ENCODE measurements at regions not wholly inside any gene's neighbourhood (a gene's known extent, or its start where the extent isn't known, plus 50 kb on each side); places are given as distances from the start of the nearest gene placed in this dataset.

DNA sequence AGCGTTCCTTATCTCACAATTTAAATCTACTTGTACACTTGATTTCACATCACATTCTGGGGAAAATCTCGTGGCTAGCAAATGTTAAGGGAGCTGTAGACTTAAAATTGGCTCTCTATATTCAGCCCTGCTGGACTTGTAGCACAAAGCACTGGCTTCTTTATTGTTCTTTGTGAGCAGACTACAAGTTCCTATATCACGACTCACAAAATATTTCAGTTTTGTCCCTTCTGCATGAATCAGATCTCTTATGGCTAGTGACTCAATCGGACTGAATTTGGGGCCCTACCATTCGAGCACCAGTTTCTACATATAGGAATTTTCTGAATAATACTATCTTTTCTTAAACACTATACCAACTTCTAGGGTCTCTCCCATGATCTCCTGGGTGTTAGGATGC lies 390.1 kb downstream of the ADAM29 start:
- H3K4me1 Mint-ChIP-seq: no peaks in the 10 kb centered on the region
- H3K36me3 ChIP-seq (ENCODE audit: control insufficient read depth, insufficient read depth, low read length): no peaks in the 10 kb centered on the region
- H3K4me3 ChIP-seq (ENCODE audit: low read length): no peak overlapping the region
- no peaks in the 10 kb centered on the region for H3K27me3 Mint-ChIP-seq (ENCODE audit: insufficient read depth)
- no peaks in the 10 kb centered on the region for H3K27me3 ChIP-seq (ENCODE audit: control insufficient read depth, insufficient read depth, low read length, poor library complexity, severe bottlenecking)
- no peak overlapping the region for H3K27ac Mint-ChIP-seq
- 88 to 92% methylated on average over 5 of the region's 5 CpGs for WGBS, 2 experiments (ENCODE audit: insufficient coverage in 1 of 2, insufficient read length in 1 of 2)
- no peak overlapping the region for H3K4me3 Mint-ChIP-seq
- no peak overlapping the region for H3K9ac ChIP-seq (ENCODE audit: extremely low read depth, low read length, poor library complexity, severe bottlenecking)
- no peak overlapping the region for H3K27ac ChIP-seq (ENCODE audit: low read depth, low read length)
- H3K9me3 Mint-ChIP-seq: no peaks in the 10 kb centered on the region
- H3K9me3 ChIP-seq (ENCODE audit: control insufficient read depth, low read length): no peaks in the 10 kb centered on the region
- no peaks in the 10 kb centered on the region for H3K4me1 ChIP-seq (ENCODE audit: control insufficient read depth, insufficient read depth, low read length)
- DNase-seq: no peak
- TF ChIP-seq, protein P1, sequence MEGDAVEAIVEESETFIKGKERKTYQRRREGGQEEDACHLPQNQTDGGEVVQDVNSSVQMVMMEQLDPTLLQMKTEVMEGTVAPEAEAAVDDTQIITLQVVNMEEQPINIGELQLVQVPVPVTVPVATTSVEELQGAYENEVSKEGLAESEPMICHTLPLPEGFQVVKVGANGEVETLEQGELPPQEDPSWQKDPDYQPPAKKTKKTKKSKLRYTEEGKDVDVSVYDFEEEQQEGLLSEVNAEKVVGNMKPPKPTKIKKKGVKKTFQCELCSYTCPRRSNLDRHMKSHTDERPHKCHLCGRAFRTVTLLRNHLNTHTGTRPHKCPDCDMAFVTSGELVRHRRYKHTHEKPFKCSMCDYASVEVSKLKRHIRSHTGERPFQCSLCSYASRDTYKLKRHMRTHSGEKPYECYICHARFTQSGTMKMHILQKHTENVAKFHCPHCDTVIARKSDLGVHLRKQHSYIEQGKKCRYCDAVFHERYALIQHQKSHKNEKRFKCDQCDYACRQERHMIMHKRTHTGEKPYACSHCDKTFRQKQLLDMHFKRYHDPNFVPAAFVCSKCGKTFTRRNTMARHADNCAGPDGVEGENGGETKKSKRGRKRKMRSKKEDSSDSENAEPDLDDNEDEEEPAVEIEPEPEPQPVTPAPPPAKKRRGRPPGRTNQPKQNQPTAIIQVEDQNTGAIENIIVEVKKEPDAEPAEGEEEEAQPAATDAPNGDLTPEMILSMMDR (conservative IDR thresholded peaks at IDR 0.05): no peak
- H3K36me3 Mint-ChIP-seq (ENCODE audit: low read depth): no peaks in the 10 kb centered on the region

GRCh38 chr4:175309041-175309440 lies 390.9 kb downstream of the ADAM29 start:
- no peaks in the 10 kb centered on the region for H3K9me3 ChIP-seq (ENCODE audit: control insufficient read depth, low read length)
- H3K4me3 ChIP-seq (ENCODE audit: low read length): no peak overlapping the region
- Mint-ChIP-seq H3K4me3 (no peak overlapping the region), H3K9me3 (no peaks in the 10 kb centered on the region), H3K27me3 (ENCODE audit: insufficient read depth) (no peaks in the 10 kb centered on the region), H3K36me3 (ENCODE audit: low read depth) (no peaks in the 10 kb centered on the region), H3K27ac (no peak overlapping the region), H3K4me1 (no peaks in the 10 kb centered on the region)
- TF ChIP-seq, protein P1 (conservative IDR thresholded peaks at IDR 0.05): no peak
- no peak overlapping the region for H3K9ac ChIP-seq (ENCODE audit: extremely low read depth, low read length, poor library complexity, severe bottlenecking)
- no peaks in the 10 kb centered on the region for H3K27me3 ChIP-seq (ENCODE audit: control insufficient read depth, insufficient read depth, low read length, poor library complexity, severe bottlenecking)
- no peak for DNase-seq
- WGBS, 2 experiments (ENCODE audit: insufficient coverage in 1 of 2, insufficient read length in 1 of 2): 100% methylated on average over 2 of the region's 3 CpGs; no CpG with 5 or more reads in 1 of the 2 experiments
- no peak overlapping the region for H3K27ac ChIP-seq (ENCODE audit: low read depth, low read length)
- H3K36me3 ChIP-seq (ENCODE audit: control insufficient read depth, insufficient read depth, low read length): no peaks in the 10 kb centered on the region
- H3K4me1 ChIP-seq (ENCODE audit: control insufficient read depth, insufficient read depth, low read length): no peaks in the 10 kb centered on the region

DNA sequence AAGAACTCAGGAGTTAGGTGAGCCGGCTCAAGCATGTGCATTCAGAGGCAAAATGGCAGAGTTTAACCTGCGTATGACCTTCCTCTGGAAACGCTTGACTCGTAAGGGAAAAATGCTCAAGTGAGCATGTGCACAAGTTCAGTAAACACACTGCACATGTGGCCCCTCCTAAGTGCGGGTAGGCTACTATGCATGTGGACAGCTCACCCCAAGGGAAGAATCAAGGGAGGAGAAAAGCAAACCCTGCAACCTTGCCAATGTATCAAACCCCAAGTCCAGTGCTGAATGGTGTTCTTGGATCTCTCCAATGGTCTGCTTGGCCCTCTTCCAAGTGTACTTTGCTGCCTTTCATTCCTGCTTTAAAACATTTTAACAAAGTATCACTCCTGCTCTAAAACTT lies 407.1 kb downstream of the ADAM29 start:
- WGBS, 2 experiments (ENCODE audit: insufficient coverage in 1 of 2, insufficient read length in 1 of 2): 92 to 98% methylated on average over 5 of the region's 5 CpGs
- H3K4me1 Mint-ChIP-seq: no peaks in the 10 kb centered on the region
- H3K27ac Mint-ChIP-seq: no peak overlapping the region
- Histone ChIP-seq H3K27me3 (ENCODE audit: control insufficient read depth, insufficient read depth, low read length, poor library complexity, severe bottlenecking) (no peaks in the 10 kb centered on the region), H3K4me1 (ENCODE audit: control insufficient read depth, insufficient read depth, low read length) (no peaks in the 10 kb centered on the region), H3K4me3 (ENCODE audit: low read length) (no peak overlapping the region), H3K9me3 (ENCODE audit: control insufficient read depth, low read length) (no peaks in the 10 kb centered on the region), H3K9ac (ENCODE audit: extremely low read depth, low read length, poor library complexity, severe bottlenecking) (no peak overlapping the region), H3K27ac (ENCODE audit: low read depth, low read length) (no peak overlapping the region), H3K36me3 (ENCODE audit: control insufficient read depth, insufficient read depth, low read length) (no peaks in the 10 kb centered on the region)
- H3K9me3 Mint-ChIP-seq: no peaks in the 10 kb centered on the region
- DNase-seq: no peak
- H3K4me3 Mint-ChIP-seq: no peak overlapping the region
- TF ChIP-seq, protein P1 (conservative IDR thresholded peaks at IDR 0.05): no peak
- no peaks in the 10 kb centered on the region for H3K36me3 Mint-ChIP-seq (ENCODE audit: low read depth)
- H3K27me3 Mint-ChIP-seq (ENCODE audit: insufficient read depth): no peaks in the 10 kb centered on the region

All from endodermal cell (in vitro differentiated cells).